Stimulated activated naive CD4-positive, alpha-beta T cell treated with Interleukin-2 at 50 U/mL for 16 hours (primary cell): ENCODE measurements at regions not wholly inside any gene's neighbourhood (a gene's known extent, or its start where the extent isn't known, plus 50 kb on each side); places are given as distances from the start of the nearest gene placed in this dataset.
"Not testable (repeated sequence)": the region's sequence is repeated elsewhere in the genome, so short reads cannot be mapped to it uniquely, and the experiment has no call there.

Experiments used
- DNase-seq: peaks from one replicate; lab custom pipeline; 2025; lab: John Stamatoyannopoulos, UW

DNA sequence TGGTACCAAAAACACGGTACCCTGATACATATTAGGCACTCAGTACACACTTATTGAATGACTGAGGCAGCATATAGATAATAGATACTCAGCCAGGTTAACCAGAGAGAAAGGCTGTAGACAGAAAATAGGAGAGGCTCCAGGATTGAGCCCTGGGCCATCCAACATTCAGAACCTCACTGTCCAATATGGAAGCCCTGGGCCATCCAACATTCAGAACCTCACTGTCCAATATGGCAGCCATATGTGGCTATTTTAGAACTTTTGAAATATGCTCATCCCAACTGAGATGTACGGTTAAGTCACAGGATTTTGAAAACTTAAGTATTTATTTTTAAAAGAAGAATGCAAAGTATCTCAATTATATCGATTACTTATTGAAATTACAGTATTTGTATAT lies 142.5 kb upstream of the ID4 start:
- DNase-seq: no peak

DNA sequence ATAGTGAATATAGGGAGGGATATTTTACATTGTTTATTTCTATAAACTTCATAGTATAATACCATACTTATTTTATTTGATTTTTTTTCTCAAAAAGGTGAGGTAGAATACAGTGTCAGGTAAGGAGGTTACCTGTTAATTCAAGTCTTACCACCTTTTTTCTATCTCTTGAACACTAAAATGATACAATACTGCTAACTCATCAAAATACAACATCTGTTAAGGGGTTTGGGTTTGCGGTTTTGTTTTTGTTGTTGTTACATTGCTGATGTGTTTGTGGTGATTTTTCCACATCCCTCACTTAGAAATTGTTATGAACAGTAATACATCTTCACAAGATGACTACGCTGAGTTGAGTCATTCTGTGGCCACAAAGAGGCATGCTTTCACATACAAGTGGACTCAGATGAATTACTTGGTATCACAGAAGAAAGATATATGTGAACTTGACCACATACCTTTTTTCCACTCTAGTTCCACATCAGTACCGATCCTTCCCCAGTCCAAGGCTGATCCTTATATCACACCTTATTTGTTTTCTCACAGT lies 139.4 kb upstream of the ID4 start:
- DNase-seq: no peak

DNA sequence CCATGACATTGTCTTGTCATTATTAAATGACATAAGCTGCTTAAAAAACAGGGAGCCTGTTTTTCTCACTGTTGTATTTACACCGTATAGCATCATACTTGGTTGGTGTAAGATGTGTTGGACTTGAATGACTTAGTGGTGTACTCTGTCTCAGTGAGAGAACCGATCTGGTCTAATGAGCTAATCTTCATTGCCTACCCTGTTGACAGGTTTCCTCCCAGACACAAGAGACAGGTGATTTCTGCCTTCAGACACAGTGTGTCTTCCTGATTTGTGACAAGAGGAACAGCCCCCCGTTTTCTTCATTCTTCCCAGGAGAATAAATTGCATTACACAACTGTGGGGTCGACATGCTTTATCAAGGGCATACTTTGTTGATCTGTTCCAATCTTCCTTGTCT lies 137.2 kb upstream of the ID4 start:
- DNase-seq: no peak

DNA sequence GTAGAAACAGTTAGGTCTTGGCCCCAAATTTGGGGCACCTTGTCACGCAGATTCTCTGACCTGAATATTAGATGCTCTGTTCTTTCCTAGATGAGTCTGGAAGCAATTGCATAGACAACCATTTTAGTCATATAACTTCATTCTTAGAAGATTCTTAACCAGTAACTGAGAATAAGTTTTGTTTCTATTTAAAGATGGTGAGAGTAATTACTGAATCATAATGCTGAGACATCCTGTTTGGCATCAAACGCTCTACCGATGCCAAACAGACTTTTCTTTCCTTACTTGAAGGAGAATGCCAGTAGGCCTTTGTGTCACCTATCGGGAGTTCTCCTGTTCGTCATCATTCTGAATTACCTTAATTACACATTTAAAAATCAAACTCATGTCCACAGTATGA lies 131.6 kb upstream of the ID4 start:
- DNase-seq: no peak

DNA sequence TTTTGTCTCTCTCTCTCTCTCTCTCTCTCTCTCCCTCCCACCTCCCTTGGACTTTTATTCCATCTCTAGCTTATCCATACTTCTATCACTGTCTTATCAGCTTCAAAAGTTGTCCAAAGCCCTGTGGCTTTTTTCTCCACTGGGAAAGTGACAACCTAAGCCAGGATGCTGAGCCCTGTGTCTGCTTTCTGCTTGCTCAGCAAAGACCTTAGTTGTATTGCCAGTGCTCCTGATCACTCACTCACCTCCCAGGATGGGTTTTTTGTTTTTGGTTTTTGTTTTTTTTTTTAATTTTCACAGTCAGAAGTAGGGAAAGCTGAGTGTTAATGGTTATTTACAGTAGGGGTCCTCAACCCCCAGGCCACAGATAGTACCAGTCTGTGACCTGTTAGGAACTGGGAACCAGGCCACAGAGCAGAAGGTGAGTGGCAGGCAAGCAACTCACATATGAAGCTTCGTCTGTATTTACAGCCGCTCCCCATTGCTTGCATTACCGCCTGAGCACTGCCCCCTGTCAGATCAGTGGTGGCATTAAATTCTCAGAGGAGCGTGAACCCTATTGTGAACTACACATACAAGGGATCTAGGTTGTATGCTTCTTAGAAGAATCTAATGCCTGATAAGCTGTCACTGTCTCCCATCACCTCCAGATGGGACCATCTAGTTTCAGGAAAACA lies 125.0 kb upstream of the ID4 start:
- DNase-seq: no peak

DNA sequence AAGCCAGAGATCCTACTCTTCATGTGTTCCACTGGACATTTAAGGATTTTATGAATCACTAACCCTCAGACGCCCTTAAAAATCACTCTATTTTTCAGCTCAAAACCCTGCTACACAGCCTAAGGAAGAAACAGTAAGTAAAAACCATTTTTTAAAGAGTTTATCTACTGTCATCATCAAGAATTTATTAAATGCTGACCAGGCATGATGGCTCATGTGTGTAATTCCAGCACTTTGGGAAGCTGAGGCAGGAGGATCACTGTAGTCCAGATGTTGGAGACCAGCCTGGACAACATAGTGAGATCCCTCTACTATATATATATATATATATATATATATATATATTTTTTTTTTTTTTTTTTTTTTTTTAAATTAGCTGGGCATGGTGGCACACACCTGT lies 124.2 kb upstream of the ID4 start:
- DNase-seq: no peak

DNA sequence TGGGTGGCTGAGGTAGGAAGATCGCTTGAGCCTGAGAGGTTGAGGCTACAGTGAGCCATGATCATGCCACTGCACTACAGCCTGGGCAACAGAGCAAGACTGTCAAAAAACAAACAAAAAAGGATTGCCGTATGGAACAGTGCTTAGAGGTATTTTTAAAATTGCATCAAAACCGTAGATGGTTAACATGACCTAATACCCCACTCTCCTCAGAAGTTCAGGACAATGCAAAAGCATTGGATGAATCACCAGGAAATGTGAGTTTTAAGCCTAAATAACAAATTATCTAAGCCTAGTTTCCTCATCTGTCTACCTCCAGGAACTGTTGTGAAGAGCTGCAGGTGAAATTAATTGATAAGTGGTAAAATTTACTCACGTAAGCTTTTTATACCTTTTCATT lies 123.8 kb upstream of the ID4 start:
- no peak for DNase-seq

DNA sequence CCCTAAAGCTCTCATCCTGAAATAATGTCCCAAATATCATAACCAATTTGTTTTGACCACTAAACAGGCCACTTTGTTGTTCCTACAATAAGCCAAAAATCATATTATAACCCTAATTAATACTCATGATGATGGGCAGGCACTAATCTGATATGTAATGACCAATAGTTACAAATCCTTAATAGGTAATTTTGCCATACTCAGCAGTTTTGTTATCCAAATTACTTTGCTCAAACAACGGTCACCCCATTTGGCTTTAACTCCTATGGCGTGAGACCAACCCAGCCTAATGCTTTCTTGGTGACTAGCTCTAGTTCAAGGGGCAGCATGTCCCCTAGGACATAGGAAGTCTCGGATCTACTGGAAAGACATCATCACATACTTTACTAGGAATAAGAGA lies 123.2 kb upstream of the ID4 start:
- no peak for DNase-seq

DNA sequence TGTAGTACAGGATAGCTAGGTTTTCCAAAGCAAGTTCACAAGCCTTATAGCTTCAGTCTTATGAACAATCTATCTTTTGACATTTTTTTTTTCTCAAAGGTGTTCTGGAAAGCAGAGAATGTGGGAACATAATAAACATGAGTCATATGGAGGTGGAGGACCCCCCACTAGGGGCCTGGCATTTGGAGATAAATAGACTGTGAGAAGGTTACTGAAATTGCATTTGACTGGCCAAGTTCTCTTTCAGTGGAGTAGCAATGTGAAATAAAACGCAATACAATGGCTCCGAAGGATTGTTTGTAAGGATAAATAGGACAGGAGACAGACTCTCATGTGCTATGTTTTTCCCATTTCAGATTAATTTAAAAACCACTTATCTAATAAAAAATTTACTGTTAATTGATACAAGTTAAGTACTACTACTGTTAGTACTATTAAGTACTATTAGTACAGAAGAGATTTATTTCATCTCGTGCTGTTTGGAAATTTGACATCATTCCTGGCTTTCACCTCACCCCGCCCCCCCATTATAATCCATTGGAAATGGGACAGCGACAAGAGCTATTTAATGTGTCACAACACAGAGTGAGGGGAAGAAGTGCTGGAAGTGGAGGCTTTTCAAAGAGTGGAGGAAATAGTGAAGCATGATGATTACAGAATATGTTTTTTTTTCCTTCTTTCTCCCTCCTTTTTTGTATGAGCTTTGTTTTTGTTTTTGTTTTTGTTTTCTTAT lies 122.6 kb upstream of the ID4 start:
- no peak for DNase-seq

DNA sequence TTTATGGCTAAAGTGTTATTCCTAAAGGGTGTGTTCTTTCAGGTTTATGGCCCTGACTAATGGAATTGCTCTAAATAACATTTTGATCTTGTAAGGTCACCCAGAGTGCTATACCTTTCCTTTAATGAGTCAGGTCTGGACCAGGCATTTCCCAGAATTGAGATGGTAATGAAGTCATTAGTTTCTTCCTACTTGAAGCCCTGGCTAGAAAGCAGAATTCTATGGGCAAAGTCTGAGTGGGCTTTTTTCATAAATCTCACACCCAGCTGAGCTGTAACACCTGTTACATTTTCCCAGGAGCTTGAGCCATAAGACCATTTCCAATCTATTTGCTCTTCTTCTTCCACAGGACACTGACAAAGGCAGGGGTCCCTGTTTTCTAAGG lies 122.0 kb upstream of the ID4 start:
- DNase-seq: no peak

DNA sequence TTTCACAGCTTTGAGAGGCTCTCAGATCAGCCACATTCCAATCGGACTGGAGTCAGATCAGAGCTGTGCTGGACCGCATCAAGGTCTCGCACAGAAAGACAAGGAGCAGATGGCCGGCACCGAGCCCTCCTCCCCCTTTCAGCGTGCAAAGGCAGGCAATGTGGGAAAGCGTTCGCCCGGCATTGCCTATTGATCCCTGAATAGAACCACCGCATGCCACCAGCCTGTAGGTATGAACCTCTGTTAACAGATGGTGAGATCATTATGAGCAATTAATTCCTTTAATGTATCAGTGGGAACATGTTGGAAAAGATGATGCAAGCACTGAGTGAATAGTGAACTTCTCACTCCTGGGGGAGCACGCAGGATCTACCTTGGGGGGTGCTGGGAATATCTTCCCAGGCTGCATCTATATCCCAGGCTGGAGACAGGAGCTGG lies 117.5 kb upstream of the ID4 start:
- DNase-seq: no peak

DNA sequence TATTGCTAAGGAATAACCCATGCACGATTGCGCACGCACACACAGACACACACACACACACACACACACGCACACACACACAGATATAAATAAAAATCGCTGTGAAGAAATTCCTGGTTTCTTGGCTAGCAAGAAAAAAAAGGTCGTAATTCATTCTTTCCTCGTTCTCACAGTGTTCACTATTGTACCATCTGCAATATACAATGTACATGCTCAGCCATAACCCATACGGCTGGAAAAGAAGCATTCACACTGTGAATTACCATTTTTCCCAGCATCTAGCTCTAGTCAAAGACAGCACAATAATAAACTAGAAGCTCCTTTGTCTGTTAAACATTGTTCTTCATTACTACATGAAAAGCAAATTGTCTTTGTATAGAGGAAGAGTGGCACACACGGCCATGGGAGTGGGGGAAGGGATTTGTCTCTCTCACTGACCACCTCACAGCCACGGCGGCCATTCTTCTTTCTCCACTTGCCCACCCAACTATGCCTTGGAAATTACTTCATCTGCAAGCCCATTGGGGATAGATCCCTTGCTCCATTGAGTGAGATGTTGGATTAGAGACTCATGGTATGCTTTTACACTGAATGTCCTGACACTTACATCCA lies 115.3 kb upstream of the ID4 start:
- no peak for DNase-seq

DNA sequence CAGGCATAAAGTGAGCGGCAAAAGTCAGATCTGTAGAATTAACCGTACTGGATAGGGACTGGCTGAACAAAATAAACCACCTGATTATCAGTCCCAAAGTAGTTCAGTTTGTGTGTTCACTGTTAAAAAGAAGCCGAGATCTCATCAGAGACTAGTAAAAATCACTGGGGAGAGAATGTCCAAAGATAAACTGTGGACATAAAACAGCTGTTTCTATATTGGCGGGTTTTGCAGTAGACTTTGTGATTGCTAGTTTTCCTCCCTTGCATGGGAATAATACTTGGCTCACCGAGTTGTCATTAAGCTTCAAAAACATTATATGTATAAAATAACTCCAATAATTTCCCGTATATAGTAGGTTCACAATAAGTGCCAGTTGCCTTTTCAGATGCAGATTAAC lies 114.2 kb upstream of the ID4 start:
- DNase-seq: no peak

DNA sequence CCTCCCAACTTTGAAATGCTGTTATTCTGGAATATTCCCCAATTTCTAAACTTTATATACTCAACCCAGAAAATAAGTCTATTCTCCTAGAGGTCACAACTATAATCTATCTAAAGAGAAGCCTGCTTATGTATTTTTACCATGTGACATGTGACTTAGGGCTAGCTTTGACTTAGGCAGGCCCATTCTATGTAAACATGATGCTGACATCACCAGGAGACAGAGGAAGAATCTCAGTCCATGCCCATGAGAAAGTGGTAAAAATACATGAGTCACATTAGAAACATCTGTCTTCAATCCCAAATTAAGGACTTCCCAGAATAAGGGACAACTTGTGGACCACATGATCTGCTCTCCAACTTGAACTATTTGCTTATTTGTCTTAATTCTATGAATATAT lies 113.6 kb upstream of the ID4 start:
- DNase-seq: no peak

DNA sequence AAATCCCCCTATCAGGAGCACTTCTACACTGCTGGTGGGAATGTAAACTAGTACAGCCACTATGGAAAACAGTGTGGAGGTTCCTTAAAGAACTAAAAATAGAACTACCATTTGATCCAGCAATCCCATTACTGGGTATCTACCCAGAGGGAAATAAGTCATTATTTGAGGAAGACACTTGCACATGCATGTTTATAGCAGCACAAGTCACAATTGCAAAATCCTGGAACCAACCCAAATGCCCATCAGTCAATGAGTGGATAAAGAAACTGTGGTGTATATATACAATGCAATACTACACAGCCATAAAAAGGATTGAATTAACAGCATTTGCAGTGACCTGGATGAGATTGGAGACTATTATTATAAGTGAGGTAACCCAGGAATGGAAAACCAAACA lies 111.7 kb upstream of the ID4 start:
- not testable (repeated sequence) for DNase-seq

DNA sequence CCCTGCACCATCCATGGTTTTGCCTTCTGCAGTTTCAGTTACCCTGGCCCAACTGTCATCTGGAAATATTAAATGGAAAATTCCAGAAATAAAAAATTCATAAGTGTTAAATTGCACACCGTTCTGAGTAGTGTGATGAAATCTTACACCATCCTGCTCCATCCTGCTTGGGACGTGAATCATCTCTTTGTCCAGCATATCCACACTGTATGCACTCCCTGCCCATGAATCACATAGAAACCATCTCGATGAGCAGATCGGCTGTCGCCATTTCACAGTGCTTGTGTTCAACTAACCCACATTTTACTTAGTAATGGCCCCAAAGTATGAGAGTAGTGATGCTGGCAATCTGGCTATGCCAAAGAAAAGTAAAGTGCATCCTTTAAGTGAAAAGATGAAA lies 105.9 kb upstream of the ID4 start:
- DNase-seq: no peak

DNA sequence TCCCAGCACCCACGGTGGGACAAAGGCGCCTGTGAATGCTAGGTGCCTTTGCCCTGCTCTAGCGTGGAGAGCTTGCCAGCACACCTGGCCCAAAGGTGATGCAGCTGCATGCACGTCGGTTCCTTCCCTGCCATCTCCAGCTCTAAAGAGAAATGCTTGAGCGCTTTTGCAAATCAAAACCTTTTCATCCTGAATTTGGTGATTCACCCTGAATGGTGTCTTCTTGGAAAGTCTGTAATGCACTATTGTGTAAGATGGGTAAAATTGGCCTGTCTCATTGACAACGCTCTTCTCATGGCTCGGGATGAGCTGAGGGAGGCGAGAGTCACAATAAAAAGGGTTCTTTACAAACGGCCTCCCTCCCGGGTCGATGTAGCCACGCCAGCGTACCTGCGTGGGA lies 103.1 kb upstream of the ID4 start:
- DNase-seq: no peak

DNA sequence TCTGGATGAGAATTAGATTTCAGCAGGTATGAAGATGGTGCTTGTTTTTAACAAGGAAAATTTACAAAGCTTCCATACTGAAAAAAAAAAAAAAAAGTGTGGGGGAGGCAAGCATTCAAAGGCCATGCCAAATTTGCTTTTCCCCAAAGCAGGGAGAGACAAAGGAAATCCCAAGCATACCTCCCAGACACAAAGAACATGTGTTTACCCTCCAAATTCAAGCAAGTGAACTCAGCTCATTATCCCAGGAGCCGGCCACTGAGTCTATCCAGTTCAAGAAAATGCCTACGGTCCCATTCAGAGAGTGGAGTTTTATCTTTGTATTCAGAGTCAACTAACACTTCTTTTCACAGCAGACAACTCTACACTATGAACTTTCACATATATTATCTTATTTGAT lies 102.7 kb upstream of the ID4 start:
- no peak for DNase-seq

DNA sequence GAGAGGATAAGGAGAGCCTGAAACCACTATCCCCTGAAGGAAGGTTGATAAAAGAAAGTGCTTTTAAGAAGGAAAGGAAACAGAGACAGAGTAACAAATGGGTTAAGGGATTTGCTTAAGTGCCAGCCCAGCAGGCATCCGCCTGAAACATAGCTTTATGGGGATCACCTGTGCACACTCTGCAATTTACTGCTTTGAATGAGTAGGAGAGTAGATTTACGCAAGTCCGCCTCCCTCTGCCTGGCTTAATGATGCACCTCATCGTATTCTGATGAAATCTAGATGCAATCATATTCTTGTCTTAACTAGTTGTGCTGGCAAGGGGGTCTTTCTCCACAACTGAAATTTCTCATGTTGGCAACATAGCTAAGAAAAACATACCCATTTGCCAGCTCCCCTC lies 101.1 kb upstream of the ID4 start:
- DNase-seq: no peak

DNA sequence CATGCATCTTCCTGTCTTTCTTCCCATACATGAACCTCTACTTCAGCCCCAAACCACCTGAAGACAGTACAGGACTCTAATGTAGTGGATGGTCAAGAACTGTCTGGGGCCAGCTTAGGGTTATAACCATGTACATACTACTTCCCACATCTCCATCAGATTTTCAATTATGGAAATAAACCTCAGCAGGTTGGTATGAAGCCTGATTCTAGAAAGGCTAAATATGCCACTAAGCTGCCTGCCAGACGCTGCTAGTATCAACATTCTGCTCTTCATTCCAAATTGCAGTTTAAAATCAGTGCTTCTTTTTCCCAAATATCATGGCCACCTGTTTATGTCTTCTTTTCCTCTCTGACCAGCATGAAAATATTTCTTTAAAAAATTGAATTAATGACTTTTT lies 99.2 kb upstream of the ID4 start:
- no peak for DNase-seq

DNA sequence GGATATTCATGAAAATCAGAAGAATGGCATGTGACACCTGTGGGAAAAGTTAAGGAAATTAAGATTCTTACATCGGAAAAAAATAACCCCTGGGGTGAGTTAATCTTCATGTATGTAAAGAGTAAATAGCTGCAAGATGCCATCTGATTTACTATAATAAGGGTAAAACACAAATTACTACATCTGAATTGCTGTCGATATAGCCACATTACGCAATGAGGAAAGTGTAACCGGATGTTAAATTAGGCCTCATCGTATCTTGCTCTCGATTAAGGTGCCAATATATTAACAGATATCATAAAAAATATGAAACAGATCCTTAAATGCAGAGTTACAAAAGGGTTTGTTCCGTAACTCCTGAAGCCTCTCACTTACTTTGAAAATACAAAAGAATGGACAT lies 87.4 kb upstream of the ID4 start:
- DNase-seq: no peak

DNA sequence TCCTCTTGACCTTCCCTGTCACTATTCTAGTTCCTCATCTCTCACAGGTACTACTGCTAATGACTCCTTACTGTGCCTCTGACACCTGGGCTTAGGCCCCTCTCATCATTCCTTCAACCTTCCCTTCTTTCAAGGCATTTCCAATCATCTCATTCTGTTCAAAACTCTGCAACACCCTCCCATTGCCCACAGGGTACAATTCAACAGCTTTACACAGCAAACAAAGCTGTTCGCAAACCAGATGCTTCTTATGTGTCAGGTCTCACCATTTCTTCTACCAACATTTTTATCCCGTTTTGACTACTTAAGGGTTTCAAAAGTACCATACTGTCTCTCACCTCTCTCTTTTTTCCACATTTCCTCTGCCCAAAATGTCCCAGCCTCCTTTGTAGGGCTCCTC lies 84.4 kb upstream of the ID4 start:
- DNase-seq: no peak

DNA sequence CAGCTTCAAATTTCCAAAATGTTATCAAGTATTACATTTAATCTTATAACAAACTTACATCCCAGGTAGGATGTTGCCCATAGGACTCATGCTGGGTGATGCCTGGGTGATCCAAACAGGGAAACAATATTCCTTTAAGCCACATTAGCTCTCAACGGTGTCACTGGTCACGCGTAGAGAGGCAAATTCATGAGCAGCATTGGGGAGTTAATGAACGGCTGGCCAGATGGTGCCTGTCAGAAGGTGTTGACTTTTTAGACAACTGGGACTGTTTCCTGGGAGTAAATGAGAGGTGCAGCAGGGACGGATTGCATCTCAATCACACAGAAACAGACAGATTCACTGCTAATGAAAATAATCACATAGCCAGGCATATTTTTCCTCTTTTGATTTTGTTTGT lies 83.3 kb upstream of the ID4 start:
- DNase-seq: no peak
